HCT116 (cell line): ENCODE measurements at regions not wholly inside any gene's neighbourhood (a gene's known extent, or its start where the extent isn't known, plus 50 kb on each side); places are given as distances from the start of the nearest gene placed in this dataset.

Source experiments
- POLR2A ChIP-seq: IDR thresholded peaks from 2 replicates; pipeline ENCODE4 v1.7.0; 2011; ENCODE audit warnings: borderline replicate concordance; ENCODE audit not compliant: insufficient read depth, insufficient read length; ENCODE audit errors: extremely low read depth
- POLR2AphosphoS5 ChIP-seq: IDR thresholded peaks from 2 replicates; pipeline ENCODE4 v1.6.1; 2011; ENCODE audit warnings: mild to moderate bottlenecking, low read depth, low read length, moderate library complexity
- RAD21 ChIP-seq: IDR thresholded peaks from 2 replicates; pipeline ENCODE4 v1.6.1; 2012; ENCODE audit warnings: low read depth, mild to moderate bottlenecking
- SIN3A ChIP-seq: IDR thresholded peaks from 2 replicates; pipeline ENCODE4 v1.6.1; 2012; ENCODE audit warnings: low read depth
- TCF7L2 ChIP-seq: IDR thresholded peaks from 2 replicates; pipeline ENCODE4 v1.7.0; 2011; ENCODE audit warnings: borderline replicate concordance, inconsistent platforms; ENCODE audit not compliant: insufficient read depth, insufficient read length; ENCODE audit errors: extremely low read depth
- ZFX ChIP-seq: fragments of 450-650 bp; IDR thresholded peaks from 2 replicates; pipeline ENCODE4 v1.6.1; 2017
- ZNF274 ChIP-seq: fragments of 200-500 bp; sonication (Bioruptor generic); IDR thresholded peaks from 2 replicates; pipeline ENCODE4 v1.6.1; 2014; ENCODE audit warnings: mild to moderate bottlenecking, low read depth, low read length, inconsistent platforms
- TF ChIP-seq, protein P1 (sequence below): IDR thresholded peaks from 2 replicates; pipeline ENCODE4 v1.6.1; 2012
- TF ChIP-seq, protein P2 (sequence below), 3 experiments: fragments of 200-600 bp in 1 of 3; sonication (generic) in 1 of 3; IDR thresholded peaks in 2 of 3; conservative IDR thresholded peaks in 1 of 3; 2 replicates each; pipeline ENCODE4 v1.5.1; 2012 to 2017; ENCODE audit warnings: low read depth in 2 of 3, low read length in 2 of 3, antibody characterized with exemption in 1 of 3, borderline replicate concordance in 1 of 3, control low read depth in 1 of 3, mild to moderate bottlenecking in 1 of 3, mixed read lengths in 1 of 3, mixed run types in 1 of 3, moderate library complexity in 1 of 3; ENCODE audit not compliant: insufficient read depth in 1 of 3
- TF ChIP-seq, protein P3 (sequence below): IDR thresholded peaks from 2 replicates; pipeline ENCODE4 v1.6.1; 2012; ENCODE audit warnings: low read depth

DNA sequence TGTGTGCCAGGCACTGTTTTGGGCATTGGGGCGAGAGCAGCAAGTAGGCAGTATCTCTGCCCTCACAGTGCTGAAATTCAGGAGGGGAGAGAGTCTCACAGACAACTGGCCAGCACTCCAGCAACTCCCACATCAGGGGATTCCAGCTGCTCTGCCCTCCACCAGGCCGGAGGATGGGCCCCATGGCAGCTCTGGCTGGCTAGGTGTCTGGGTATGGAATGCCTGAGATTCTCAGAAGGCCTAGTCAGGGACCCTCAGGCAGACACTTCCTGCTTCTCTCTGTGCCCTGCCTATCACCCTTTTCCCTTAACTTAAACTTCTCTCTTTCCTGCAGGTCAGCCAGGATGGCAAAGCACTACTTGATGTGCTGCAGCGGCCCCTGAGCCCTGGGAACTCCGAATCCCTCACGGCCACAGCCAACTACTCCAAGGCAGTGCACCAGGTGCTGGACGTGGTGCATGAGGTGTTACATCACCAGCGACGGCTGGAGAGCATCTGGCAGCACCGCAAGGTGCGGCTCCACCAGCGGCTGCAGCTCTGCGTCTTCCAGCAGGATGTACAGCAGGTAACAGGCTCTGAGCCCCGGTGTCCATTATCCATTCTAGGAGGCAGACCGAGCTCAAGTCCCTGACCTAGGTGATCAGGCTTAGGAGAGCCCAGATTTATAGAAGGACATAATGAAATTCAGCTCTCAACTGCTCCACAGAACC lies 342.2 kb upstream of the ROPN1 start:
- TF ChIP-seq, protein P1, sequence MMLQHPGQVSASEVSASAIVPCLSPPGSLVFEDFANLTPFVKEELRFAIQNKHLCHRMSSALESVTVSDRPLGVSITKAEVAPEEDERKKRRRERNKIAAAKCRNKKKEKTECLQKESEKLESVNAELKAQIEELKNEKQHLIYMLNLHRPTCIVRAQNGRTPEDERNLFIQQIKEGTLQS = no peak
- TF ChIP-seq, protein P2, sequence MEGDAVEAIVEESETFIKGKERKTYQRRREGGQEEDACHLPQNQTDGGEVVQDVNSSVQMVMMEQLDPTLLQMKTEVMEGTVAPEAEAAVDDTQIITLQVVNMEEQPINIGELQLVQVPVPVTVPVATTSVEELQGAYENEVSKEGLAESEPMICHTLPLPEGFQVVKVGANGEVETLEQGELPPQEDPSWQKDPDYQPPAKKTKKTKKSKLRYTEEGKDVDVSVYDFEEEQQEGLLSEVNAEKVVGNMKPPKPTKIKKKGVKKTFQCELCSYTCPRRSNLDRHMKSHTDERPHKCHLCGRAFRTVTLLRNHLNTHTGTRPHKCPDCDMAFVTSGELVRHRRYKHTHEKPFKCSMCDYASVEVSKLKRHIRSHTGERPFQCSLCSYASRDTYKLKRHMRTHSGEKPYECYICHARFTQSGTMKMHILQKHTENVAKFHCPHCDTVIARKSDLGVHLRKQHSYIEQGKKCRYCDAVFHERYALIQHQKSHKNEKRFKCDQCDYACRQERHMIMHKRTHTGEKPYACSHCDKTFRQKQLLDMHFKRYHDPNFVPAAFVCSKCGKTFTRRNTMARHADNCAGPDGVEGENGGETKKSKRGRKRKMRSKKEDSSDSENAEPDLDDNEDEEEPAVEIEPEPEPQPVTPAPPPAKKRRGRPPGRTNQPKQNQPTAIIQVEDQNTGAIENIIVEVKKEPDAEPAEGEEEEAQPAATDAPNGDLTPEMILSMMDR (IDR thresholded peaks at IDR 0.05 in 2 of 3, conservative IDR thresholded peaks at IDR 0.05 in 1 of 3; ENCODE audit: borderline replicate concordance in 1 of 3, insufficient read depth in 1 of 3, low read depth in 2 of 3, low read length in 2 of 3) = no peak
- TF ChIP-seq TCF7L2 (no peak), RAD21 (no peak), ZFX (no peak), POLR2A (no peak), ZNF274 (no peak), SIN3A (no peak), POLR2AphosphoS5 (no peak)
- TF ChIP-seq, protein P3, sequence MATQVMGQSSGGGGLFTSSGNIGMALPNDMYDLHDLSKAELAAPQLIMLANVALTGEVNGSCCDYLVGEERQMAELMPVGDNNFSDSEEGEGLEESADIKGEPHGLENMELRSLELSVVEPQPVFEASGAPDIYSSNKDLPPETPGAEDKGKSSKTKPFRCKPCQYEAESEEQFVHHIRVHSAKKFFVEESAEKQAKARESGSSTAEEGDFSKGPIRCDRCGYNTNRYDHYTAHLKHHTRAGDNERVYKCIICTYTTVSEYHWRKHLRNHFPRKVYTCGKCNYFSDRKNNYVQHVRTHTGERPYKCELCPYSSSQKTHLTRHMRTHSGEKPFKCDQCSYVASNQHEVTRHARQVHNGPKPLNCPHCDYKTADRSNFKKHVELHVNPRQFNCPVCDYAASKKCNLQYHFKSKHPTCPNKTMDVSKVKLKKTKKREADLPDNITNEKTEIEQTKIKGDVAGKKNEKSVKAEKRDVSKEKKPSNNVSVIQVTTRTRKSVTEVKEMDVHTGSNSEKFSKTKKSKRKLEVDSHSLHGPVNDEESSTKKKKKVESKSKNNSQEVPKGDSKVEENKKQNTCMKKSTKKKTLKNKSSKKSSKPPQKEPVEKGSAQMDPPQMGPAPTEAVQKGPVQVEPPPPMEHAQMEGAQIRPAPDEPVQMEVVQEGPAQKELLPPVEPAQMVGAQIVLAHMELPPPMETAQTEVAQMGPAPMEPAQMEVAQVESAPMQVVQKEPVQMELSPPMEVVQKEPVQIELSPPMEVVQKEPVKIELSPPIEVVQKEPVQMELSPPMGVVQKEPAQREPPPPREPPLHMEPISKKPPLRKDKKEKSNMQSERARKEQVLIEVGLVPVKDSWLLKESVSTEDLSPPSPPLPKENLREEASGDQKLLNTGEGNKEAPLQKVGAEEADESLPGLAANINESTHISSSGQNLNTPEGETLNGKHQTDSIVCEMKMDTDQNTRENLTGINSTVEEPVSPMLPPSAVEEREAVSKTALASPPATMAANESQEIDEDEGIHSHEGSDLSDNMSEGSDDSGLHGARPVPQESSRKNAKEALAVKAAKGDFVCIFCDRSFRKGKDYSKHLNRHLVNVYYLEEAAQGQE = no peak
